ENCODE measurements at regions not wholly inside any gene's neighbourhood (a gene's known extent, or its start where the extent isn't known, plus 50 kb on each side); places are given as distances from the start of the nearest gene placed in this dataset.
"Not testable (repeated sequence)": the region's sequence is repeated elsewhere in the genome, so short reads cannot be mapped to it uniquely, and the experiment has no call there.

DNA sequence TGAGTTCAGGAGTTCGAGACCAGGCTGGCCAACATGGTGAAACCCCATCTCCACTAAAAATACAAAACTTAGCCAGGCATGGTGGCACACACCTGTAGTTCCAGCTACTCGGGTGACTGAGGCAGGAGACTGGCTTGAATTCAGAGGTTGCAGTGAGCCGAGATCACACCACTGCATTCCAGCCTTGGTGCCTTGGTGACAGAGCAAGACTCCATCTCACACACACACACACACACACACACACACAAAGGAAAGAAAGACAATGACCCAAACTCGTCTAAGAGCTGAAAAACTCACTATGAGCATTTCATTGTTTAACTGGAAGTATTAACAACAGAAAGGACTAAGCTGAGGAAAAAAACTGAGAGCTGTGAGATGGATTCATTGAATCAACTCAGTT lies 95.6 kb upstream of the ANKRD20A1 start:
- H3K4me3 ChIP-seq (ENCODE audit: low read length in 2 of 2); H3K9ac ChIP-seq (ENCODE audit: low read depth in 1 of 2, low read length in 2 of 2); H3K4me1 ChIP-seq (ENCODE audit: control insufficient read depth in 2 of 2, insufficient read depth in 2 of 2, low read length in 2 of 2); H3K27ac ChIP-seq (ENCODE audit: low read depth in 2 of 2, low read length in 2 of 2); H3K27me3 ChIP-seq (ENCODE audit: control insufficient read depth in 2 of 2, insufficient read depth in 2 of 2, low read length in 2 of 2); H3K36me3 ChIP-seq (ENCODE audit: control insufficient read depth in 2 of 2, insufficient read depth in 2 of 2, low read length in 2 of 2); H3K9me3 ChIP-seq (ENCODE audit: control insufficient read depth in 2 of 2, low read length in 2 of 2): not testable (repeated sequence)

- H3K36me3 ChIP-seq (ENCODE audit: control insufficient read depth in 2 of 2, insufficient read depth in 2 of 2, low read length in 2 of 2); H3K9me3 ChIP-seq (ENCODE audit: control insufficient read depth in 2 of 2, low read length in 2 of 2); H3K27ac ChIP-seq (ENCODE audit: low read depth in 2 of 2, low read length in 2 of 2); H3K9ac ChIP-seq (ENCODE audit: low read depth in 1 of 2, low read length in 2 of 2); H3K27me3 ChIP-seq (ENCODE audit: control insufficient read depth in 2 of 2, insufficient read depth in 2 of 2, low read length in 2 of 2); H3K4me3 ChIP-seq (ENCODE audit: low read length in 2 of 2); H3K4me1 ChIP-seq (ENCODE audit: control insufficient read depth in 2 of 2, insufficient read depth in 2 of 2, low read length in 2 of 2): not testable (repeated sequence)
Observed at GRCh38 chr9:67771807-67772206, 86.9 kb upstream of the ANKRD20A1 start.

GRCh38 chr9:67800170-67800569 lies 58.6 kb upstream of the ANKRD20A1 start:
- not testable (repeated sequence) for H3K36me3 ChIP-seq (ENCODE audit: control insufficient read depth in 2 of 2, insufficient read depth in 2 of 2, low read length in 2 of 2); H3K9ac ChIP-seq (ENCODE audit: low read depth in 1 of 2, low read length in 2 of 2); H3K4me1 ChIP-seq (ENCODE audit: control insufficient read depth in 2 of 2, insufficient read depth in 2 of 2, low read length in 2 of 2); H3K27ac ChIP-seq (ENCODE audit: low read depth in 2 of 2, low read length in 2 of 2); H3K4me3 ChIP-seq (ENCODE audit: low read length in 2 of 2); H3K27me3 ChIP-seq (ENCODE audit: control insufficient read depth in 2 of 2, insufficient read depth in 2 of 2, low read length in 2 of 2); H3K9me3 ChIP-seq (ENCODE audit: control insufficient read depth in 2 of 2, low read length in 2 of 2)

All from mucosa of rectum (tissue), 2 donors.